ENCODE measurements at regions not wholly inside any gene's neighbourhood (a gene's known extent, or its start where the extent isn't known, plus 50 kb on each side); places are given as distances from the start of the nearest gene placed in this dataset.

GRCh38 chr20:23285536-23285935, 65.1 kb upstream of the NXT1 start:
- TF ChIP-seq CTCF (IDR thresholded peaks at IDR 0.05) (no peak), POLR2A (IDR thresholded peaks at IDR 0.05) (no peak)
